HG02973 (cell line): ENCODE measurements at regions not wholly inside any gene's neighbourhood (a gene's known extent, or its start where the extent isn't known, plus 50 kb on each side); places are given as distances from the start of the nearest gene placed in this dataset.
A peak's percentile ranks its signal among the peaks of the same experiment; 100 is the strongest.

ENCODE experiments used
- ATAC-seq: cut with Tn5 transposase; IDR thresholded peaks from one replicate; pipeline ENCODE4 v1.9.1; 2021; ENCODE audit warnings: moderate library complexity; ENCODE audit not compliant: unreplicated experiment

GRCh38 chr16:51815523-51815922, 664.5 kb upstream of the SALL1 start:
- no peak for ATAC-seq

- ATAC-seq: no peak
Measured at GRCh38 chr16:51814617-51815016, 663.5 kb upstream of the SALL1 start.

GRCh38 chr16:51813609-51814008, 662.5 kb upstream of the SALL1 start:
- no peak for ATAC-seq

GRCh38 chr16:51812945-51813344, 661.9 kb upstream of the SALL1 start:
- no peak for ATAC-seq

- ATAC-seq: no peak
Measured at GRCh38 chr16:51807551-51807950, 656.5 kb upstream of the SALL1 start.

GRCh38 chr16:51801635-51802034, 650.6 kb upstream of the SALL1 start:
- ATAC-seq: no peak

GRCh38 chr16:51797669-51798259, 646.7 kb upstream of the SALL1 start:
- ATAC-seq: no peak

GRCh38 chr16:51779240-51779639, 628.2 kb upstream of the SALL1 start:
- no peak for ATAC-seq

GRCh38 chr16:51773071-51773890, 622.2 kb upstream of the SALL1 start:
- ATAC-seq: no peak

GRCh38 chr16:51766739-51767138, 615.7 kb upstream of the SALL1 start:
- ATAC-seq: no peak

GRCh38 chr16:51763072-51763661, 612.1 kb upstream of the SALL1 start:
- ATAC-seq: no peak

GRCh38 chr16:51762081-51762996, 611.3 kb upstream of the SALL1 start:
- peak; percentile 88 for ATAC-seq

- no peak for ATAC-seq
Measured at GRCh38 chr16:51761001-51761400, 609.9 kb upstream of the SALL1 start.

GRCh38 chr16:51759999-51760398, 608.9 kb upstream of the SALL1 start:
- no peak for ATAC-seq

- no peak for ATAC-seq
Measured at GRCh38 chr16:51759329-51759728, 608.3 kb upstream of the SALL1 start.

- no peak for ATAC-seq
Measured at GRCh38 chr16:51757921-51758479, 606.9 kb upstream of the SALL1 start.

- no peak for ATAC-seq
Measured at GRCh38 chr16:51757505-51757904, 606.4 kb upstream of the SALL1 start.

- ATAC-seq: no peak
Measured at GRCh38 chr16:51757124-51757470, 606.0 kb upstream of the SALL1 start.

GRCh38 chr16:51756447-51757123, 605.5 kb upstream of the SALL1 start:
- no peak for ATAC-seq

GRCh38 chr16:51755577-51756355, 604.7 kb upstream of the SALL1 start:
- ATAC-seq: no peak
